ENCODE measurements at regions not wholly inside any gene's neighbourhood (a gene's known extent, or its start where the extent isn't known, plus 50 kb on each side); places are given as distances from the start of the nearest gene placed in this dataset.

DNA sequence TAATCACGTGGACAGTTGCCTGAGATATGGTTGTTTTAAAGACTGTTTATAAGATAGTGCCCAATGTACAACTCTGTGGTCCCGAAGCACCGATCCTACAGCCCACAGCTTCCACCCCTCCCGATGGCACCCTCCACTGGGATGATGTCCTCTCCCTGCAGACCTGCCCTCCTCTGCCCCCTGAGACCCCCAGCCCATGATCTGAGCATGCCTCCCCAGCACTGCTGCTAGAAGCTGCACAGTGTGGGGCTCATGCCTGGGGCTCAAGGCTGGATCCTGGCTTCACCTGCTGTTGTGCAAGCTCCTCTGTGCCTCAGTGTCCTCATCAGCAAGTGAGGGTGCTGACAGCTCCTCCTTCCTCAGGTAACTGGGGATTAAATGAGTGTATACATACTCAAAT lies 254.7 kb upstream of the MKI67 start:
- DNase-seq, result no peak

DNA sequence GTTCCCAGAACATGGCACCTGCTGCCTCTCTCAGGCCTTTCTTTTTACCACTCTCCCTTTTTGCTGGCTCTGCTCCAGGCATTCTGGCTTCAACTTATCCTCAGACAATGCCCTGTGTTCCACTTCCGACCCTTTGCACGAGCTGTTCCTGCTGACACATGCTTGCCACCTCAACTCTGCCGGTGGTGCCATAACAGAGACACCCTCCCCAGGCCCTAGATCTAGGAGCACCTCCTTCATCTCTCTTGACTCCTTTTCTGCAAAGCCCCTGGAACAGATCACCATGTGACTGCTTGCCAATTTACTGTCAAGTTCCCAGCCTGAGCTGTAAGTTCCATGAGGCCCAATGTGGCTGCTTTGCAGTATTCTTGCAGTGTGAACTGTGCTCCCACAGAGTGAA lies 256.0 kb upstream of the MKI67 start:
- no peak for DNase-seq

DNA sequence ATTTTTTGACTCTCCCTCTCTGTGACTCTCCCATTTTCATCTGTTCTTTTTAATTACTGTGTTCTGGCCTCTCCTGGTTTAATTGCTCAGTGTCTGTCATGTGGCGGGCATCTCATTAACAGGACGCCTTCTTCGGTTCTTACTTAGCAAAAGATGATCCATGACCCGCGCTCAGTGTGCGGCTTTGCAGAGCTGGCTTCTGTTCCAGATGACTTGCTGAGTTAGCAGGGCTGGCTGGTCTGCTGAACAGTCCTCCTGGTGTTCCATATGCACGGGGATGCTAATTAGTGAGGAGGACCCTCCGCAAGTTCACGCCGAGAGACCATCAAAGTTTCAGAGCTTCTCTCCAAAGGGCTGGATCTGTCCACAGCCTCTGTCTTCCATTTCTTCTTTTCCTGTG lies 258.6 kb upstream of the MKI67 start:
- DNase-seq, result no peak

DNA sequence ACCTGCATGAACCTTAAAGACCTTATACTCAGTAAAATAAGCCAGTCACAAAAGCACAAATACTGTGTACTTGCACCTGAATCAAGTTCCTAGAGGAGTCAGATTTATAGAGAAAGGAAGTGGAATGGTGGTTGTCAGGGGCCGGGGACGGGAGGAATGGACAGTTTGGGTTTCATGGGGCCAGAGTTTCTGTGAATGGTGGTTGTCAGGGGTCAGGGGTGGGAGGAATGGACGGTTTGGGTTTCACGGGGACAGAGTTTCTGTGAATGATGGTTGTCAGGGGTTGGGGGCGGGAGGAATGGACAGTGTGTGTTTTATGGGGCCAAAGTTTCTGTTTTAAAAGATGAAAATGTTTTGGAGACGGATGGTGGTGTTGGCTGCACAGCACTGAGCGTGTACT lies 260.0 kb upstream of the MKI67 start:
- DNase-seq, result no peak

DNA sequence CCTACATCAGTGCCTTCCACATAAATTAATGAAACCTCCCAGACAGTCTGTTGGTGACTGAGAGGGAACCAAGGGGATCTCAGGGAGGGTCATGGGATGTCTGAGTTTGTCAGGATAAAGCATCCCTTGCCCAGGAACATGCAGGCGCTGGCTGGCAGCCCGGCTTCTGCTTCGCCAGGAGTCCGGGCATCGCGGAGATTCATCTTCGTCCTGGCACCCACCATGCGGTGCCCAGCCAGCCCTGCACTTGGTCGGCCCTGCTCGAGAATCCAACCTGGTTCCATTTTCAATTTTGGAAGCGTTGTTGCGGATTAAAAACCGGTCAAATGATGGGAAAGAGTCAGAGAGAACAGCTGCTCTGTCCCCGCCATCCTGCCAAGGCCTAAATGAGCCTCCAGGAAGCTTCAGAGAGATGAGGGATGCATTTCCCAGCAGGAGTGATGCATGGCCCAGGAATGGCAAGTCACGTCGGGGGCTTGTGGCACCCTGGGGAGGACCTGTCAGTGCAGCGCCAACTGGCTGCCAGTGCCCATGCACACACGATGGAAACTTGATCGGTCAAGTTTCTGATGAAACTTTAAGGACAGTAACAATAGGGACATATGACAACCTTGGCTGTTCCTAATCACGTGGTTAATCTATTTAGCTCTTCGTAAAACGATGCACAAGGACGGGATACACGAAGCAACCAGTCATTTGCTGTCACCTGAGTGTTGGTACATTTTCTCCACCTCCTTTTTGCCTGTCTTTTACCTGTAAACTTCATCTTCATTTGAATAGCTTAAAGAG lies 260.8 kb upstream of the MKI67 start:
- no peak for DNase-seq

DNA sequence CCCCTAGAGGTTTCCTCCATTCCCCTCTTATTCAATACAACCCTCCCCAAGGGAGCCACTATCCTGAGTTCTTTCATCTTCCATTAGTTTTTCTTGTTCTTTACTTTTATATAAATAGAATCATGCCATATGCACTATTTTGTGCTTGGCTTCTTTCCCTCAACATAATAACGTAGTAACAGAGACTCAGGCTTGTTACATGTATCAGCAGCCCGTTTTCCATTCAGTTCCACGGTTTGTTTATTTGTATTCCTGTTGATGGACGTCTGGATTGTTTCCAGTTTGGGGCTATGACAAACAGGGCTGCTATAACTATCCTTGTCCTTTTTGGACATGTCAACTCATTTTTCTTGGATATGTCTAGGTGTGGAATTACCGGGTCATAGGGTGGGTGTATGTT lies 264.4 kb upstream of the MKI67 start:
- DNase-seq, result no peak

DNA sequence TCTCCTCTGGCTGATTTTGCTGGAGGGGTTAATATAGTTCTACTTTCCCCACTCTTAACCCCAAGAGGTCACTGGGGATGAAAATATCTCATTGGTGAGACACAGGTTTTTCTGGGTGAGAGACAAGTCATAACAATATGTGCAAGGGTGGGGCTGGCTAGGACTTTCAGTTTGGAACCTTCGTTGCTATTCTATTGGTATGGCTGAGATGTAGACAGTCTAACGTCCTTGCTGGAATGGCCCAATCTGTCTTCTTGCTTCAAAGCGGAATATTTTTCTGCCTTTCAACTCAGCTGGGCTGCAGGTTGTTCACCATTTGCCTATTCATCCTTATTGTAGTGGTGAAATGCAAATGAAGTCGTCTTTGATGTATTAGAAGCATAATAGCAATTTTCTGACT lies 267.3 kb upstream of the MKI67 start:
- DNase-seq, result no peak

DNA sequence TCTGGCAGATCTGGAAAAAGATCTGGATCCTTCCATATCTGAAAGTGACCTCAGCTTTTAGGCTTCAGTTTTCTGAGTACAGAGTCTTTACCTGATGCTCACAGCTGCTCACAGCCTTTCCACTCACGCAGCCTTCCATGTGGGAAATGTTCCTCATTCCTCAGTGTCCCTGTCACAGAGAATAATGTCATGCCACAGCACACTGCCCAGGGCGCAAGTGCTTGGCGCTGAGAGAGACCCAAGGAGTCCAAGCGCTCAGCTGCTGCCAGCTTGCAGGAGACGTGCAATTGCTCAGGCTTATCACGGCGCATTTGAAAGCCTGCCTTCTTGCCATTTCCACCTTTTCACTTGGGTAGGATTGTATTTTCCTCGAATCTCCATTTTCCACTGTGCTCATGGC lies 271.9 kb upstream of the MKI67 start:
- no peak for DNase-seq

DNA sequence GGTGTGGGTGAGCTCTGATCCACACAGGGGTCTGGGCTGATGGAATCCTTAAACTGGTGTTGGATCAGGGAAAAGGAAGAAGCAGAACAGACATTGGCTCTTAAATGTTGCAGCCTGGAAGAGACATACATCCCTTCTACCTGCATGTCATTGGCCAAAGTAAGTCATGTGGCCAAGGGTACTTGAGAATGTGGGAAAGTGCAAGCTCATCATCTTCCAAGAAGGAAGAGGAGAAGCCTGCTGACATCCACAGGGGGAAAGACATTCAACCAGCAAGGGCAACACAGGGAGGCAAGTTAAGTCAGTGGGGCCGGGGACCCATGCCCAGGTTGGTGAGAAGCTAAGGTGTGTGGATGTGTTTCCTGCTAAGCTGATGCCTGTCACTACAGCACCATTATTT lies 272.8 kb upstream of the MKI67 start:
- DNase-seq, result no peak

DNA sequence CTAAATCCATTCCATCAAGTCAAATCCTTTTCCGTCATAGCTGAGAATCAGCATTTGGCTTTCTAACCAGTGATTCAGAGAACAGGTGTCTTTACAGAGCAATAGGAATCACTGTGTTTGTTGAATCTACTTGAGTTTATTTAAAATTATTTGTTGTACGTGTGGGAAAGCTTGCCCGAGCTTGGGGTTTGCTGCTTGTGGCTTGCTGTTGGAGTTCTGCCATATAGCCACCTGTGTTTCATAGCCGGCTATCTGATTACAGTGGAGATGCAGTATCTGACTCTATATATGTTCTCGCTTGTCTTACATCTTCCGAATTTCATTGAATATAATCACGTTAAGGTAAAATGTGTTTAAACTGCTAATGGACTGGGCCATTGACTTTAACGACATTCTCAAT lies 274.3 kb upstream of the MKI67 start:
- no peak for DNase-seq

DNA sequence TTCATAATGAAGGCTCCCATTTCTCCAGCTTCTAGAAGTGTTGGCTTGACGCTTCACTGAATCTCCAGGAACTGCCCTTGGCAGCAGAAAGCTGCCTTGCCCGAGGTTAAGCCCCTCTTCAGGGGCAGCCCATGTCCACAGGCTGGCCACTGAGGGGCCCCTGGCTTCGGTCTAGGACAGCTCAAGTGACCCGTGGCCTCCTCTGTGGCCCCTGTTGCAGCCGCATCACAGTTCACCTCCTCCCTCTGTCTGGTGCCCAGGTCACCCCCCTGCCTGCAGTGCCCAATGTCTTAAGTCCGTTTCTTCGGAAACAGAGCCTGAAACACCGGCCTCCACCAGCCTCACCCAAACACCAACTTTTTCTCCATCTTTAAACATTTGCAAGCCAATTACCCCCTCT lies 279.2 kb upstream of the MKI67 start:
- no peak for DNase-seq

DNA sequence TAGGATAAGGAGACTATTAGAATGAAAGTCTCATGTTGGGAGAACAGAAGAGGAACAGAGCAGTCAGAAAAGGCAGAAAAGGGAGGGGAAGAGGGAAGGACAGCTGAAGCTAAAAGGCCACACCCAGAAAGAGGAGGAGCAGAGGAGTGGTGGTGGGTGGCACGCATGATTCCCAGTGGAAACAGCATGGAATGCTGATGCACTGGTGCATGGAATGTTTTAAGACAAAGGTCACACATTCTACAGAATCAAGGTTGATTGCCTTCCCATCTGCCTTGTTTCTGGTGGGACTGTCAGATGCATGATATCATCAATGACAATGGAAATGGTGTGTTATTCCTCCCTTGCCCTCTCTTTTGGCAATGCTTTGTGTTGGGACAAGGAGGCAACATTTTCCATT lies 285.4 kb upstream of the MKI67 start:
- no peak for DNase-seq

DNA sequence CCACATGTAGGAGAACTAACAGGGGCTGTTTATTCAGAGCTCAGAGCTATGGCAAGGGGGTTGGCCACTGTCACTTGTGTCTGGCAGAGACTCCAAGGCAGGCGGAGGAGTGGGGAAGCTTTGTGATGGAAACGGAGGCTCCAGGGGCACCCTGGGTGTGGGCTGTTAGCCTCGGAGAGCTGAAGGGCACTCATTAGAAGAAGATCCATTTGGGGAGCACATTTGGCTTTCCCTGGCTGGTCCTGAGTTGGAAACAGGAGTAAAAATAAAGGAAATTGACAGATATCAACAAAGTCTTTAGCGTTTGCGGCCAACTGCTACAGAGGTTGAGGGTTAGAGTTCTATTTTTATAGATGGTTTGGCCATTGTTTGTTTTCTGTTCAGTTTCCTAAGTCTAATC lies 288.3 kb upstream of the MKI67 start:
- DNase-seq, result no peak

DNA sequence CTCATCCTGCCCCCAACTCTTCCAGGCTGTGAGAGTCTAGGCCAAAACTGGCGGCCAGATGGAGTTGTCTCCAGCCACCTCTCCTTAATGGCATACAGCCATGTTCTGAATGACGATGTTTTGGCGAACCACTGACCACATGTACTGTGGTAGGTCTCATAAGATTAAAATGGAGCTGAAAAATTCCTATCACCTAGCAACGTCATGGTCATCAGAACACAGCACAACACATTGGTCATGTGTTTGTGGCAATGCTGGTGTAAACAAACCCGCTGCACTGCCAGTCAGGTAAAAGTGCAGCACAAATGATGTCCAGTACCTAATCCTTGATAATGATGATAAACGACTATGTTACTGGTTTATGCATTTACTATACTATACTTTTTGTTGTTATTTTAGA lies 290.0 kb upstream of the MKI67 start:
- DNase-seq, result no peak

DNA sequence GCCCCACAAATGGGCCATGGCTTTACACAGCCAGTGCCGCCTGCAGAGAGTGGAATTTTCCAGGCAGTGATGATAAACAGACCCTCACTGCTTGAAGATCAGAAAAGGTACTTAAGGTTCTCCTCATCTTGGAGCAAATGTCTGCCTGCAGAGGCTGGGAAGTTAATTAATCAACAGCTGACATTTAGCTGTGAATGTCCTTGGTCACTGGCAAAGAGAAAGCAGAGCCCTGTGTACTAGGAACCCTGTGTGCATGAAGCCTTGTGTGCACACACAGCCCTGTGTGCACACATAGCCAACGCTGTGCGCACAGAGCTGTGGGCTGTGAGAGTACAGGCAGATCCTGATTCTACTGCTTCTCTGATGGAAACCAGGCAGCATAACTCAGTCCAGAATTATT lies 291.6 kb upstream of the MKI67 start:
- DNase-seq, result no peak

DNA sequence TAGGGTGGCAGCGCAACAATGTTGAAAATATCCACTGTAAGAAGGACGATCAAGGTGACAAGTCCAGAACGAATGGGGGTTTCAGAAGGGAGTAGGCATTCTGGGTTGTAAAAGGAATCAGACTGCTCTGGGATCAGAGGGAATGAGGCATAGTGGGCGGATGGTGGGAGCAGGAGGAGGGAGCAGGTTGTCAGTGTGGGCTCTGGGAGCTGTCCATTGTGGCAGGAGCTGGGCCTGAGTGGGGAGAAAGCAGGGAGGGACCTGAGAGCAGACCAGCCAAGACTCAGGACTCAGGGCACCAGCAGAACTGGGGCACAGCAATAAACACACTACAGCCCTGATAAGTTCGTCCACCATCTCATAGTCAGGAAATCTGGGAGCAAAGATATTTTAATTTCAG lies 292.6 kb upstream of the MKI67 start:
- DNase-seq, result no peak

DNA sequence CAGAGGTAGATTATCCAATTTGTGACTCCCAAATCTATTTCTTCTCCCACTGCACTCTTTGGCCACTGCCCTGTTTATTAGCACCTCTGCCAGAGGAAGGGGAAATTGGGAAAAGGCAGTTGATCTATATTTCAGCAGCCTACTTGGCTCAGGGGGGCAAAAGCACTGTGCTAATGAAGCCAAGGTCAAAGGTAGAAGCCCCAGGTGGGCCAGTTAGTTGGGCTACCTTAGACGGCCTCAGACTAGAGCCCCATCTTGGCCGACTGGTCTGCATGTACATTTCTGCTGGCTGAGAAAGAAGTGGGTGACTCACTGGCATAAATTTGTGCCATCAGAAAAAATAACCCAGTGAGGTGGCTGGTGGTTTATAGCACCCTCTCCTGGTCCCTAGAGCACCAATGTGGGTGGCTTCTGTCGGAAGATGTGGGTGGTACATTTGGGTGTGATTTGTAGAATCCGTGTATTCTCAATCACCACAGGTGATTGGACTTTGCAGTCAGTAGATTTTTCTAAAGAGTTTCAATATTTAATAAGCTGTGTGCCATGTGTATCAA lies 293.3 kb upstream of the MKI67 start:
- DNase-seq, result no peak

DNA sequence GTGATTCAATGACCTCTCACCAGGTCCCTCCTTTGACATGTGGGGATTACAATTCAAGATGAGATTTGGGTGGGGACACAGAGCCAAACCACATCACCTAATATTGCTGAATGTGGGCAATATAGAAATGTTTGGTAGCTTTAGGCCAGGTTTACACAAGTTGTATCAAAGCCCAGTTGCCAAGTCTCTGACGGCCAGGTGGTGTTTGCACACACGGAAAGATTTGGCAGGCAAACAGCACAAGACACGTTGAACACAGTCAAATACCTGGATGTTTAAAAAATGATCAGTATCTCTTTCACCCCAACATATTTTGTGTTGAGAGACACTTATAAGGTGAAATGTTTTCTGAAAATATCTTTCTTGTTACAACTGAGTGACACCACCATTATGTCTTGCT lies 294.4 kb upstream of the MKI67 start:
- DNase-seq, result no peak

DNA sequence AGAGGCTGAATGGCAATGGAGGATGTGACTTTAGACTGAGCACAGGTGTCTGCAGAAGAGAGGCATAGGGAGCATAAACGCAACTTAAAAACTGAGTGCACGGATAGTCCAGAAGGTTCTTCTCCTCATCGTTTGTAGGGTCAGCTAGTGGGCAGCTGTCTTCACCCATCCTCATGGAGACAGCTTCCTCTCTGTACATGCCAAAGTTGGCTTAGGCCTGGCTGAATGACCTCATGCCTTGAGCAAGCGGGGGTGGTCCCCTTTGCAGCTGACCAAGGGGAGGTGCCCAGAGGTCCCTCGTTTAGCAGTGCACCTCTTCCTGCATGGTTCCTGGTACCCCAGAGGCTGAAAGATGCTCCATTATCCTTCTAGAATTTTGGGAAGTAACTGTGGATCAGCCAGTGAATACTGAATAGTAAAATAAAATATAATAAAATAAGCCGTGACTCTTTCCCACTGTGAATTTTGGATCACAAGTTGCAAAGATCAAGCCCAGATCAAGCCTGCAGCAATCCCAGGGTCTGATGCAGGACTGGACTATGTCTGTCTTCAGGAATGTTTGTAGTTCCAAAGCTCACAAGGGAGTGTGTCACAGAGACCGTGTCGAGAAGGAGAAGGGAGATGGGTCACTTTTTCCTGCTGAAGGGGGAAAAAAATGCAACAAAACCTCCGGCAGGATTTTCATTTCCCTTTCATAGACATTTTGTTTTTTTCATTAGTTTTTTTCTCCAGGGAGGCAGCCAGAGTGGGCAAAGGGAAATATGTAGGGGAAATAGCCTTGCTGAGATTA lies 295.3 kb upstream of the MKI67 start:
- no peak for DNase-seq

DNA sequence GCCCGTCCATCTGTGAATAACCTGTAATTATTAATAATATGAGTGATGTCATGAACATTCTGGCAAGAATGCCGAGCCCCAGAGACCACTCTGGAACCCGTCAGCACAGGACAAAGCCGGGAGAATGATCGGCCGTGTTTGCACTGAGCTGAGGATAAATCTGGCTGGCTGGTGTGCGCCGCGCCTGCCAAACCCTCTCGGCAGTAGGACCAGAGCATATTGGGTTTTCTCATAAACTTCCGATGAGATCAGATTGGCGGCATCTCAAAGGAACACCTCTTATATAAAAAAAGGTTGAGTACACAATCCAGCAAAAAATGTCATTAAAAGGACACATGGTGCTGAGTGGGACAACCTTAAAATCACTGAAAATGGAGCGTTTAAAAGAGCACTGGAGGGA lies 296.0 kb upstream of the MKI67 start:
- no peak for DNase-seq

DNA sequence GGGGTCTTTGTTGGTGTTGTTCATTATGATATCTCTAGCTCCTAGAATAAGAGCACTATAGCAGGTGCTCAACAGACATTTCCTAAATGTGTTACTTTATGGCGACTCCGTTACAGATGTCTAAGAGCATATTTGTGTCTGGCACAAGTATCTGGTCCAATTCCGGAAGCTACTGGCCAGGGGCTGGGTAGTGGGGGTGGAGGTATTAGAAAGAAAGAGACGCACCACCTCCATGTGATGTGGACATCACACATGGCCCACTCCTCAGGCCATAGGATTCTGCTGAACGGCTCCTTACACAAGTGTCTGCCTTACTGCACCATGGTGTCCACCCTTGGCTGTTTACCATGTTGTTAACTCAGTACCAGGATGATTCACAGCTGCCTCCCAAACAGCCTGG lies 296.8 kb upstream of the MKI67 start:
- no peak for DNase-seq

DNA sequence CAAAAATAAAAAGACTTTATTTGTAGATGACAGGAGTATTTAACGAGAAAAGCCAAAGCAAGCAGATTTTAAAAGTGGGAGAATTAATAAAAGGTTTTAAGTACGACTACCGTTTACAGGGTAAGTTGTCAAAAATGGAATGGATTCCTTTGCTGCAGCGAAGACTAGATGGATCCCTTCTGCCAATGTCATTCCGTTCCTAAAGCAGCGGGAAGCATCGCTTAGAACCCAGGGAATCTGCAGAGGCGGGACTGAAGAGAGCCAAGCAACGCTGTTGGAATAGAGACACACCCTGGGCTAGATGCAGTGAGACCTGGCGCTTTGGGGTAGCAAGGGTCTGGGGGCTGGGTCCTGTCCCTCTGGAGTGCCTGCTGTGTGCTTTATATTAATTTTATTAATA lies 303.1 kb upstream of the MKI67 start:
- DNase-seq, result no peak

DNA sequence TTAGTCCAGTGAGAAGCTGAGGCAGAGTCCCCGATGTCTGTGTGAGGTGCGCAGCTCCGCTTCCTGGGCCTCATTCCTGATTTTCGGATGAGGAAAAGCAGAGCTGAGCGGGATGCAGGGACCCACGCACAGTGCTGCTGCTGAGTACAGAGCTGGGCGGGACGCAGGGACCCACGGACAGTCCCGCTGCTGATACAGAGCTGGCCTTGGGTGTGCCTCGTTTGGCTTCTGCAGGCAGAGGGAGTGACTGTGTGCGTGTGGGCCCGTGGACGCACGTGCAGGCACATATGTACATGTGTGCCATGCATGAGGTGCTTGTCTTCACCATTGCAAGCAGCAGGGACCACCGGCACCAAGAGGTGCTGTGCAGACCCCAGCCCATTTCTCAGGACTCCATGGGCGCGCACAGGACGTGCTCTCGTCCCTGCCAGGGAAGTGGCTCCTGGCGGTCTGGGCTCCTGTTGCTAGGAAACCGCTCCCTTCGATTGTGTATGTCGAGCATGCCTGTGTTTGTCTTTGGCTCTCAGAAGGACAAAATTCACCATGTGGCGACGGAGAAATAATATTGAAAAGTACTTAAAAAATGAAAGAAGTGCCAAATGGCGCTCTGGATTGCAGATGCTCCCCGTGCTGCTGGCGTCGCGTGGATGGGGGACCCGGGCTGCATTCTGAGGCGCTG lies 303.8 kb upstream of the MKI67 start:
- no peak for DNase-seq

DNA sequence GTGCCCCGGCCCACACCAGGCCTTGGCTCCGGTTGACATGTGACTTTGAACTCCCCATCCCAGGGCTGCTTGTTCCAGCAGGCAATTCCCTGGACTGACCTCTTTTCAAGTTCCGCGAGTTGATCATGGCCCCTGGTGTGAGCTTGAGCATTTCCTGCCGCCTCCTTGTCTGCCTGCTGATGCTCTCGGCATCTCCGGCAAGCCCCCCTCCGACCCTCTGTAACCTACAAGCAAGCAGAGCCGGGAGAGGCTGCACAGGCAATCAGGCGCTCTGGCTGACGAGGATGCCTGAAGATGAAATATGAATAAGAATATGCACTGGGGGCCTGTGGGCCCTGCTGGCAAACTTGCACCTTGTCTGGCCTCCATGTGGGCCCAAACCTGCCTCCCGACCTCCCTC lies 304.9 kb upstream of the MKI67 start:
- no peak for DNase-seq
